Activated CD8-positive, alpha-beta memory T cell treated with anti-CD3 and anti-CD28 coated beads, Interleukin-2, amount 10 ng/mL, durations not matched to agents 7 days and 5 days (primary cell): ENCODE measurements at regions not wholly inside any gene's neighbourhood (a gene's known extent, or its start where the extent isn't known, plus 50 kb on each side); places are given as distances from the start of the nearest gene placed in this dataset.

Source experiments
- ATAC-seq: fragments of 150-1000 bp; cut with Tn5 transposase; one replicate; pipeline ENCODE4 v1.10.0; 2021; ENCODE audit warnings: moderate library complexity
- CTCF ChIA-PET: fragments of 350-600 bp; sonication (Branson Sonifier 250); formaldehyde crosslinking; loops from one replicate; lab custom pipeline; 2021; ENCODE audit warnings: antibody characterized with exemption; lab: Charles Lee
- DNase-seq: peaks from one replicate; pipeline ENCODE4 v3.0.0-alpha.2; 2020
- H3K27ac Mint-ChIP-seq: one replicate; pipeline ENCODE4 v1.8.0; 2021; ENCODE audit warnings: mild to moderate bottlenecking, mixed read lengths
- H3K27me3 Mint-ChIP-seq: one replicate; pipeline ENCODE4 v1.8.0; 2021; ENCODE audit warnings: mixed read lengths
- H3K36me3 Mint-ChIP-seq: one replicate; pipeline ENCODE4 v1.8.0; 2021; ENCODE audit warnings: mild to moderate bottlenecking, mixed read lengths
- H3K4me1 Mint-ChIP-seq: one replicate; pipeline ENCODE4 v1.8.0; 2021; ENCODE audit warnings: mixed read lengths
- H3K4me3 Mint-ChIP-seq: one replicate; pipeline ENCODE4 v1.8.0; 2021; ENCODE audit warnings: mild to moderate bottlenecking, moderate library complexity, mixed read lengths
- H3K9me3 Mint-ChIP-seq: one replicate; pipeline ENCODE4 v1.8.0; 2022; ENCODE audit warnings: low read depth, mixed read lengths

- no peaks in the 10 kb centered on the region for H3K4me1 Mint-ChIP-seq
- no peak overlapping the region for H3K27ac Mint-ChIP-seq
- ATAC-seq (no peak), DNase-seq (no peak)
- H3K36me3 Mint-ChIP-seq, result no peaks in the 10 kb centered on the region
- H3K4me3 Mint-ChIP-seq, result no peak overlapping the region
- CTCF ChIA-PET, result no interaction called here
- no peaks in the 10 kb centered on the region for H3K9me3 Mint-ChIP-seq
- peaks cover 18% of the 10 kb centered on the region for H3K27me3 Mint-ChIP-seq
Observed at GRCh38 chr20:10724449-10725173, 50.8 kb upstream of the JAG1 start.

GRCh38 chr20:10728873-10729670, 55.3 kb upstream of the JAG1 start:
- Mint-ChIP-seq H3K27ac (no peak overlapping the region), H3K9me3 (no peaks in the 10 kb centered on the region), H3K4me3 (no peak overlapping the region), H3K27me3 (no peaks in the 10 kb centered on the region), H3K36me3 (no peaks in the 10 kb centered on the region), H3K4me1 (no peaks in the 10 kb centered on the region)
- DNase-seq (no peak), ATAC-seq (no peak)
- CTCF ChIA-PET, result no interaction called here

GRCh38 chr20:10729785-10730184, 56.0 kb upstream of the JAG1 start:
- H3K4me3 Mint-ChIP-seq, result no peak overlapping the region
- DNase-seq, result no peak
- CTCF ChIA-PET, result no interaction called here
- H3K4me1 Mint-ChIP-seq, result no peaks in the 10 kb centered on the region
- no peaks in the 10 kb centered on the region for H3K9me3 Mint-ChIP-seq
- ATAC-seq, result no peak
- H3K27ac Mint-ChIP-seq, result no peak overlapping the region
- no peaks in the 10 kb centered on the region for H3K27me3 Mint-ChIP-seq
- H3K36me3 Mint-ChIP-seq, result no peaks in the 10 kb centered on the region

GRCh38 chr20:10730629-10731183, 56.9 kb upstream of the JAG1 start:
- Mint-ChIP-seq H3K4me3 (no peak overlapping the region), H3K9me3 (no peaks in the 10 kb centered on the region), H3K4me1 (no peaks in the 10 kb centered on the region), H3K27ac (no peak overlapping the region), H3K36me3 (no peaks in the 10 kb centered on the region), H3K27me3 (no peaks in the 10 kb centered on the region)
- CTCF ChIA-PET, result no interaction called here
- DNase-seq, result no peak
- no peak for ATAC-seq

GRCh38 chr20:10731190-10731965, 57.6 kb upstream of the JAG1 start:
- no peaks in the 10 kb centered on the region for H3K36me3 Mint-ChIP-seq
- H3K27me3 Mint-ChIP-seq, result no peaks in the 10 kb centered on the region
- CTCF ChIA-PET, result no interaction called here
- DNase-seq, result no peak
- no peaks in the 10 kb centered on the region for H3K4me1 Mint-ChIP-seq
- no peak overlapping the region for H3K27ac Mint-ChIP-seq
- H3K4me3 Mint-ChIP-seq, result no peak overlapping the region
- no peak for ATAC-seq
- H3K9me3 Mint-ChIP-seq, result no peaks in the 10 kb centered on the region

GRCh38 chr20:10733122-10733521, 59.3 kb upstream of the JAG1 start:
- peaks cover 6% of the 10 kb centered on the region for H3K27me3 Mint-ChIP-seq
- H3K36me3 Mint-ChIP-seq, result no peaks in the 10 kb centered on the region
- H3K4me3 Mint-ChIP-seq, result no peak overlapping the region
- no peaks in the 10 kb centered on the region for H3K4me1 Mint-ChIP-seq
- H3K9me3 Mint-ChIP-seq, result no peaks in the 10 kb centered on the region
- CTCF ChIA-PET, result no interaction called here
- DNase-seq (no peak), ATAC-seq (no peak)
- no peak overlapping the region for H3K27ac Mint-ChIP-seq

- Mint-ChIP-seq H3K4me3 (no peak overlapping the region), H3K4me1 (no peaks in the 10 kb centered on the region), H3K36me3 (no peaks in the 10 kb centered on the region), H3K27ac (no peak overlapping the region), H3K9me3 (no peaks in the 10 kb centered on the region), H3K27me3 (peaks cover 14% of the 10 kb centered on the region)
- no peak for DNase-seq
- CTCF ChIA-PET, result no interaction called here
- no peak for ATAC-seq
Observed at GRCh38 chr20:10735195-10735949, 61.6 kb upstream of the JAG1 start.

GRCh38 chr20:10739134-10739533, 65.3 kb upstream of the JAG1 start:
- Mint-ChIP-seq H3K4me1 (no peaks in the 10 kb centered on the region), H3K27me3 (peaks cover 14% of the 10 kb centered on the region), H3K36me3 (no peaks in the 10 kb centered on the region), H3K9me3 (no peaks in the 10 kb centered on the region), H3K4me3 (no peak overlapping the region), H3K27ac (no peak overlapping the region)
- no peak for ATAC-seq
- no peak for DNase-seq
- CTCF ChIA-PET, result no interaction called here

- DNase-seq (no peak), ATAC-seq (no peak)
- Mint-ChIP-seq H3K4me3 (no peak overlapping the region), H3K27me3 (peaks cover 14% of the 10 kb centered on the region), H3K9me3 (no peaks in the 10 kb centered on the region), H3K36me3 (no peaks in the 10 kb centered on the region), H3K4me1 (no peaks in the 10 kb centered on the region), H3K27ac (no peak overlapping the region)
- CTCF ChIA-PET, result no interaction called here
Observed at GRCh38 chr20:10739566-10739965, 65.8 kb upstream of the JAG1 start.

- DNase-seq, result no peak
- Mint-ChIP-seq H3K9me3 (no peaks in the 10 kb centered on the region), H3K27ac (no peak overlapping the region), H3K4me1 (no peaks in the 10 kb centered on the region), H3K27me3 (peaks cover 14% of the 10 kb centered on the region), H3K4me3 (no peak overlapping the region), H3K36me3 (no peaks in the 10 kb centered on the region)
- no peak for ATAC-seq
- CTCF ChIA-PET, result no interaction called here
Observed at GRCh38 chr20:10741060-10741459, 67.3 kb upstream of the JAG1 start.

GRCh38 chr20:10745790-10746189, 72.0 kb upstream of the JAG1 start:
- Mint-ChIP-seq H3K4me1 (no peaks in the 10 kb centered on the region), H3K4me3 (no peak overlapping the region), H3K36me3 (no peaks in the 10 kb centered on the region), H3K27me3 (no peaks in the 10 kb centered on the region), H3K27ac (no peak overlapping the region), H3K9me3 (no peaks in the 10 kb centered on the region)
- DNase-seq, result no peak
- CTCF ChIA-PET, result no interaction called here
- no peak for ATAC-seq

- H3K27me3 Mint-ChIP-seq, result no peaks in the 10 kb centered on the region
- no peaks in the 10 kb centered on the region for H3K36me3 Mint-ChIP-seq
- H3K4me1 Mint-ChIP-seq, result no peaks in the 10 kb centered on the region
- ATAC-seq, result no peak
- H3K9me3 Mint-ChIP-seq, result no peaks in the 10 kb centered on the region
- CTCF ChIA-PET, result no interaction called here
- DNase-seq, result no peak
- H3K4me3 Mint-ChIP-seq, result no peak overlapping the region
- H3K27ac Mint-ChIP-seq, result no peak overlapping the region
Observed at GRCh38 chr20:10747019-10747418, 73.2 kb upstream of the JAG1 start.

- no peak overlapping the region for H3K27ac Mint-ChIP-seq
- no peaks in the 10 kb centered on the region for H3K36me3 Mint-ChIP-seq
- ATAC-seq (no peak), DNase-seq (no peak)
- H3K4me3 Mint-ChIP-seq, result no peak overlapping the region
- peaks cover 1% of the 10 kb centered on the region for H3K27me3 Mint-ChIP-seq
- no peaks in the 10 kb centered on the region for H3K9me3 Mint-ChIP-seq
- CTCF ChIA-PET, result no interaction called here
- H3K4me1 Mint-ChIP-seq, result no peaks in the 10 kb centered on the region
Observed at GRCh38 chr20:10749084-10749483, 75.3 kb upstream of the JAG1 start.
